ENCODE measurements at regions not wholly inside any gene's neighbourhood (a gene's known extent, or its start where the extent isn't known, plus 50 kb on each side); places are given as distances from the start of the nearest gene placed in this dataset.
"Not testable (repeated sequence)": the region's sequence is repeated elsewhere in the genome, so short reads cannot be mapped to it uniquely, and the experiment has no call there.

- TF ChIP-seq, protein P1, sequence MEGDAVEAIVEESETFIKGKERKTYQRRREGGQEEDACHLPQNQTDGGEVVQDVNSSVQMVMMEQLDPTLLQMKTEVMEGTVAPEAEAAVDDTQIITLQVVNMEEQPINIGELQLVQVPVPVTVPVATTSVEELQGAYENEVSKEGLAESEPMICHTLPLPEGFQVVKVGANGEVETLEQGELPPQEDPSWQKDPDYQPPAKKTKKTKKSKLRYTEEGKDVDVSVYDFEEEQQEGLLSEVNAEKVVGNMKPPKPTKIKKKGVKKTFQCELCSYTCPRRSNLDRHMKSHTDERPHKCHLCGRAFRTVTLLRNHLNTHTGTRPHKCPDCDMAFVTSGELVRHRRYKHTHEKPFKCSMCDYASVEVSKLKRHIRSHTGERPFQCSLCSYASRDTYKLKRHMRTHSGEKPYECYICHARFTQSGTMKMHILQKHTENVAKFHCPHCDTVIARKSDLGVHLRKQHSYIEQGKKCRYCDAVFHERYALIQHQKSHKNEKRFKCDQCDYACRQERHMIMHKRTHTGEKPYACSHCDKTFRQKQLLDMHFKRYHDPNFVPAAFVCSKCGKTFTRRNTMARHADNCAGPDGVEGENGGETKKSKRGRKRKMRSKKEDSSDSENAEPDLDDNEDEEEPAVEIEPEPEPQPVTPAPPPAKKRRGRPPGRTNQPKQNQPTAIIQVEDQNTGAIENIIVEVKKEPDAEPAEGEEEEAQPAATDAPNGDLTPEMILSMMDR (conservative IDR thresholded peaks at IDR 0.05) = not testable (repeated sequence)
- TF ChIP-seq ZFX (IDR thresholded peaks at IDR 0.05) = not testable (repeated sequence)
Observed at GRCh38 chr14:45634651-45635441, 381.8 kb upstream of the MIS18BP1 start.

Measured in C4-2B (cell line).